GM12872 (cell line): ENCODE measurements at regions not wholly inside any gene's neighbourhood (a gene's known extent, or its start where the extent isn't known, plus 50 kb on each side); places are given as distances from the start of the nearest gene placed in this dataset.

Experiments used
- TF ChIP-seq, protein P1 (sequence below): IDR thresholded peaks from 3 replicates; pipeline ENCODE4 v1.5.1; 2011; ENCODE audit warnings: low read depth, mild to moderate bottlenecking, low read length, moderate library complexity; ENCODE audit not compliant: insufficient read depth

DNA sequence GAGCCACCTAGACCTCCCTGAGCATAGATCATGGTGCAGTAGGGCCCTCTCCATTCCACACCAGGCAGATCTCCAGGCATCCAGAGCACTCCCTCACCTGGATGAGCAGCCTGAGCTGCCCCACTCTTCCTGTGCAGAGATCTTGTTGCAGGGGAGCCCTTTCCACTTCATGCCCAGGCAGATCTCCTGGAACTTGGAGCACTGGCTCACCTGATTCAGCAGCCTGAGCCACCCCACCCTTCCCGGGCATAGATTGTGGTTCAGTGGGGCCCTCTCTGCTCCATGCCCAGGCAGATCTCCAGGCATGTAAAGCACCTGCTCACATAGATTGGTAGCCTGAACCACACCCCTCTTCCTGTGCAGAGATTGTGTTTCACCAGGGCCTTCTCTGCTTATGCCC, 78.0 kb downstream of the SEC16B start:
- TF ChIP-seq, protein P1, sequence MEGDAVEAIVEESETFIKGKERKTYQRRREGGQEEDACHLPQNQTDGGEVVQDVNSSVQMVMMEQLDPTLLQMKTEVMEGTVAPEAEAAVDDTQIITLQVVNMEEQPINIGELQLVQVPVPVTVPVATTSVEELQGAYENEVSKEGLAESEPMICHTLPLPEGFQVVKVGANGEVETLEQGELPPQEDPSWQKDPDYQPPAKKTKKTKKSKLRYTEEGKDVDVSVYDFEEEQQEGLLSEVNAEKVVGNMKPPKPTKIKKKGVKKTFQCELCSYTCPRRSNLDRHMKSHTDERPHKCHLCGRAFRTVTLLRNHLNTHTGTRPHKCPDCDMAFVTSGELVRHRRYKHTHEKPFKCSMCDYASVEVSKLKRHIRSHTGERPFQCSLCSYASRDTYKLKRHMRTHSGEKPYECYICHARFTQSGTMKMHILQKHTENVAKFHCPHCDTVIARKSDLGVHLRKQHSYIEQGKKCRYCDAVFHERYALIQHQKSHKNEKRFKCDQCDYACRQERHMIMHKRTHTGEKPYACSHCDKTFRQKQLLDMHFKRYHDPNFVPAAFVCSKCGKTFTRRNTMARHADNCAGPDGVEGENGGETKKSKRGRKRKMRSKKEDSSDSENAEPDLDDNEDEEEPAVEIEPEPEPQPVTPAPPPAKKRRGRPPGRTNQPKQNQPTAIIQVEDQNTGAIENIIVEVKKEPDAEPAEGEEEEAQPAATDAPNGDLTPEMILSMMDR: no peak

DNA sequence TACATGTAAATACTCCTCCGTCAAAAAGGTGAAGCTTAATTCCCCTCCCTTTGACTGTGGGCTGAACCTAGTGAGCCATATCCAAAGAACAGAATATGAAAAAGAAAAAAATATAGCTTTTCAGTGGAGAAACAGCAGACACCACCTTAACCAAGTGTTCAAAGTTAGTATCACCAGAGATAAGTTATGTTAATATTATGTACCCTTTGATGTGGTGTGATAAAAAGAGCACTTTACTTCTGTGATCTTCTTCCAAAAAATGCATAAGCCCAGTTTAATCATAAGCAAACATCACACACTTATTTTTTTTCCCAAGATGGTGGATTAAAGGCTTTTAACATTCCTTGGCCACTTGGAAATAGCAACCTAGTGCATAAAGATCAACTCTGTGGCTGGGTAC, 79.4 kb downstream of the SEC16B start:
- TF ChIP-seq, protein P1: no peak

DNA sequence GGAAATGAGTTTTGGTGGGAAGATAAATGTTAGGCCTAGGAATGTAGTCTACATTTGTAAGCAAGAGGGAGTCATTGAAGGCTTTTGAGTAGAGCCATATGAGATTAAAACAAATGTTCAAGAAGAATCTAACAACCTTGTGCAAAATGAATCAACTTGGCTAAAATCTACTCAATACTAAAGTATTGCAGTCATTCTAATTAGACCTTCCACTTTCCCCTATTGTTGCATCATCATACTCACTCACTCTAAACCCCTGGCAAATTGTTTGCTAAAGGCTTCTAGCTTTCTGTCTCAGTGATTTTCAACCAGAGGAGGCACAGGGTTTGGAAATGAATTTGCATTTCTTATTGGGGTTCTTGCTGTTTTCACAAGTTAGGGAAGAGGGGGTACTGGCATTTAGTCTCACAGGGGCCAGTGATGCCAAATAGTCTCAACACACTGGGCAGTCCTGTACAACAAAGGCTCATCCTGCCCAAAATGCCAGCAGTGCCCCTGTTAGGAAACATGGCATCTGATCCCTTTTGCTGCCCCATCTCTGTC, 85.3 kb downstream of the SEC16B start:
- TF ChIP-seq, protein P1: no peak

DNA sequence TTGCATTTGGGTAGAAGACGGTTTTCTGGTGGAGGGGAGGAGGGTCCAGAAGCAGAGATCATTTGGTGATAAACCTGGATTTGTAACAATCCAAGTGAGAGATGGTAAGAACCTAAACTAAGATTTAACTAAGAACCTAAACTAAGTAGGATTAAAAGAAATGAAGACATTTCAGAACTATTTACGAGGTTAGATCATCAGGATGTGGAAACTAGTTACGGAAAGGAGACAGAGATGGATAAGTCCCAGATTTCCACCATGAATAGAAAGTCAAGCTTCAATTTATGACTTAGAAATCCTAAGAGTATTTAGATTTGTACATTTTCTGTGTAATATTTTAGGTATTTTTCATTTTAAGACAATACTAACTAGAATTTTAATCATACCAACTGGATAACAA, 86.3 kb downstream of the SEC16B start:
- TF ChIP-seq, protein P1: no peak

DNA sequence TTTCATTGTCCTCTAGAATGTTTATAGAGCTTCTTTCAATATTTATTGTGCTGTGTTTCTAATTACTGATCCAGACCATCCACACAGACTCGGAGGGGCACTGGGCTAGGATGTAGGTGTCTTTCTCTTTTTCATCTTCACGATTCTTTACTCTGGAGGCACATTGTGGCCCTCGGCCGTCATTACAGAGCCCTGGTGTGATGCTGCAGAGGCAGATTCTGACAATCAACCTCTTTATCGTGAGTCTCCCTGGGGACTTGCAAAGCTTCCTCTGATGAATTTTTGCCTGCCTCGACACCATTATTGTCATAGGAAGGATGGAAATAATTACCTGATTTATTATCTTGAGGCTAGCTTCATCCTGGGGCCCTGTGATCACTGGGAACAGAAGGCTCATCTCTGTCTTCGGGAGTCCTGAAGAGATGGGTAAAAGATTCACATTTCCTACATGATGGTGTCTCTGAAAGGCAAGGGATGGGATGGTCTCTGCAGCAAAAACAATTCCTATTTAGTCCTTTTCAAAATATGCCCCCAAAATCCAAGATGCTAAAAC, 89.4 kb downstream of the SEC16B start:
- TF ChIP-seq, protein P1: no peak

DNA sequence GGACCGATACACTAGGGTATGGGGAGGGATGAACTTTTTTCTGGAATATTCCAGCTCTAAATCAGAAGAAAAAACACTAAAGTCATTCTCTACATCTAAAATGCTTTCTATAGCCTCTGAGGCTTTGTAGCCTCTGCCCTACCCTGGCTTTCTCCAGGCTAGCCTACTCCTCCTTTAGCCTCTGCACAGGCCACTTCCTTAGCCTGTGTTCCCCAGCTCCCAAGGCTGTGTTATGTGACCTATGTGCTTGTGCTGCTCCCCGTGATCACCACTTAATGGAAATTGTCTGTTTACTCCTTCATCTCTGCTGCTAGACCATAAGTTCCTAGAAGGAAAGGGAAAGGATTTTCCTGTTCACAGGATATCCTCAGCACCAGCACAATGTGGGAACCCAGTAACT, 92.8 kb downstream of the SEC16B start:
- TF ChIP-seq, protein P1: no peak

DNA sequence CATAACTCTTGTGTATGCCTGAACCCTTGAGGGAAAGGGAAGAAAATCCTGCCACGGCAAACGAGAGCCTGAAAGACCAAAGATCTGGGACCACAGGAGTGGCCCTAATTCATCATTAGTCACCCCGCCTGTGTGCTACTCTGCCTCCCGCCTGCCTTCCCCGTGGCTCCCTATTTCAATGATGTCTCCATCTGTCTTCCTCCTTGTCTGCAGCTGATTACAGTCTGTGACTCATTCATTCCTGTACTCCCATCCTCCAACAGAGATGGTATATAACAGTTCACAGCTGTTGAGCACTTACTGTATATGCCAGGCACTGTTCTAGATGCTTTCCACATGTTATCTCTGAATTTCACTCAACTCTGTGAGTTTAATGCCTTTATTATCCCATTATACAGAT, 96.6 kb downstream of the SEC16B start:
- TF ChIP-seq, protein P1: no peak
